ENCODE measurements at regions not wholly inside any gene's neighbourhood (a gene's known extent, or its start where the extent isn't known, plus 50 kb on each side); places are given as distances from the start of the nearest gene placed in this dataset.

GRCh38 chr6:16944596-16944995 is 157.3 kb upstream of the STMND1 start:
- DNase-seq (ENCODE audit: extremely low spot score) = no peak
- TF ChIP-seq ARNT (IDR thresholded peaks at IDR 0.05) = no peak
- TF ChIP-seq TARDBP (IDR thresholded peaks at IDR 0.05) = no peak
- no peak for TF ChIP-seq L3MBTL2 (conservative IDR thresholded peaks at IDR 0.05)
- TF ChIP-seq ELF4 (IDR thresholded peaks at IDR 0.05) = no peak
- no peak for TF ChIP-seq ZNF384 (IDR thresholded peaks at IDR 0.05)
- TF ChIP-seq LEF1 (IDR thresholded peaks at IDR 0.05; ENCODE audit: borderline replicate concordance) = no peak
- no peak for TF ChIP-seq FOXM1 (IDR thresholded peaks at IDR 0.05; ENCODE audit: borderline replicate concordance)
- no peak for TF ChIP-seq PKNOX1 (IDR thresholded peaks at IDR 0.05)
- no peak for TF ChIP-seq BHLHE40 (IDR thresholded peaks at IDR 0.05; ENCODE audit: borderline replicate concordance)
- ChIA-PET POLR2A (no interaction called here), CTCF (no interaction called here)

GRCh38 chr6:16939839-16940238 is 162.0 kb upstream of the STMND1 start:
- DNase-seq (ENCODE audit: extremely low spot score) = no peak
- POLR2A ChIA-PET = no interaction called here
- CTCF ChIA-PET = interaction anchor here (1.1 kb wide), 1 partner anchor 16 kb away, joined by 3 read pairs; no protein-coding TSS in a partner anchor
- TF ChIP-seq ZNF384 (IDR thresholded peaks at IDR 0.05) (no peak), PKNOX1 (IDR thresholded peaks at IDR 0.05) (no peak), CTBP1 (IDR thresholded peaks at IDR 0.05; ENCODE audit: borderline replicate concordance) (no peak), FOXK2 (IDR thresholded peaks at IDR 0.05) (no peak)

GRCh38 chr6:16939351-16939750 is 162.5 kb upstream of the STMND1 start:
- DNase-seq (ENCODE audit: extremely low spot score) = no peak
- POLR2A ChIA-PET = interaction anchor here (0.6 kb wide), 1 partner anchor 194 kb away, joined by 3 read pairs; no protein-coding TSS in a partner anchor
- CTCF ChIA-PET = interaction anchor here (1.1 kb wide), 1 partner anchor 16 kb away, joined by 3 read pairs; no protein-coding TSS in a partner anchor
- TF ChIP-seq LEF1 (IDR thresholded peaks at IDR 0.05; ENCODE audit: borderline replicate concordance) (no peak), NFRKB (IDR thresholded peaks at IDR 0.05) (no peak), FOXA1 (IDR thresholded peaks at IDR 0.05) (no peak), SUZ12 (IDR thresholded peaks at IDR 0.05) (no peak), FOXK2 (IDR thresholded peaks at IDR 0.05) (no peak), CTBP1 (IDR thresholded peaks at IDR 0.05; ENCODE audit: borderline replicate concordance) (no peak), SP1 (IDR thresholded peaks at IDR 0.05) (no peak), TARDBP (IDR thresholded peaks at IDR 0.05) (no peak), ARNT (IDR thresholded peaks at IDR 0.05) (no peak), ZNF384 (IDR thresholded peaks at IDR 0.05) (no peak), L3MBTL2 (conservative IDR thresholded peaks at IDR 0.05) (no peak), FOXM1 (IDR thresholded peaks at IDR 0.05; ENCODE audit: borderline replicate concordance) (no peak), PKNOX1 (IDR thresholded peaks at IDR 0.05) (no peak), ELF4 (IDR thresholded peaks at IDR 0.05) (no peak), HDGF (IDR thresholded peaks at IDR 0.05; ENCODE audit: borderline replicate concordance) (no peak), BHLHE40 (IDR thresholded peaks at IDR 0.05; ENCODE audit: borderline replicate concordance) (no peak)

GRCh38 chr6:16936893-16937292 is 165.0 kb upstream of the STMND1 start:
- CTCF ChIA-PET = no interaction called here
- POLR2A ChIA-PET = no interaction called here
- DNase-seq (ENCODE audit: extremely low spot score) = no peak

GRCh38 chr6:16933961-16934360 is 167.9 kb upstream of the STMND1 start:
- CTCF ChIA-PET = interaction anchor here (0.7 kb wide), 1 partner anchor 310 kb away, joined by 3 read pairs; no protein-coding TSS in a partner anchor
- DNase-seq (ENCODE audit: extremely low spot score) = no peak
- POLR2A ChIA-PET = no interaction called here
- TF ChIP-seq SUZ12 (IDR thresholded peaks at IDR 0.05) (no peak), NFRKB (IDR thresholded peaks at IDR 0.05) (no peak), FOXA1 (IDR thresholded peaks at IDR 0.05) (no peak), ELF4 (IDR thresholded peaks at IDR 0.05) (no peak), FOXK2 (IDR thresholded peaks at IDR 0.05) (no peak), CTBP1 (IDR thresholded peaks at IDR 0.05; ENCODE audit: borderline replicate concordance) (no peak)

More at GRCh38 chr6:16936893-16937292, 165.0 kb upstream of the STMND1 start:
- no peak for TF ChIP-seq BHLHE40 (IDR thresholded peaks at IDR 0.05; ENCODE audit: borderline replicate concordance)
- no peak for TF ChIP-seq LEF1 (IDR thresholded peaks at IDR 0.05; ENCODE audit: borderline replicate concordance)
- no peak for TF ChIP-seq FOXM1 (IDR thresholded peaks at IDR 0.05; ENCODE audit: borderline replicate concordance)
- TF ChIP-seq ELF4 (IDR thresholded peaks at IDR 0.05) = no peak
- no peak for TF ChIP-seq SP1 (IDR thresholded peaks at IDR 0.05)
- TF ChIP-seq SUZ12 (IDR thresholded peaks at IDR 0.05) = no peak
- no peak for TF ChIP-seq FOXA1 (IDR thresholded peaks at IDR 0.05)
- no peak for TF ChIP-seq L3MBTL2 (conservative IDR thresholded peaks at IDR 0.05)
- no peak for TF ChIP-seq ARNT (IDR thresholded peaks at IDR 0.05)
- no peak for TF ChIP-seq CTBP1 (IDR thresholded peaks at IDR 0.05; ENCODE audit: borderline replicate concordance)
- TF ChIP-seq FOXK2 (IDR thresholded peaks at IDR 0.05) = no peak
- no peak for TF ChIP-seq ZNF384 (IDR thresholded peaks at IDR 0.05)
- no peak for TF ChIP-seq TARDBP (IDR thresholded peaks at IDR 0.05)
- TF ChIP-seq PKNOX1 (IDR thresholded peaks at IDR 0.05) = no peak
- TF ChIP-seq HDGF (IDR thresholded peaks at IDR 0.05; ENCODE audit: borderline replicate concordance) = no peak
- TF ChIP-seq NFRKB (IDR thresholded peaks at IDR 0.05) = no peak

GRCh38 chr6:16933532-16933931 is 168.3 kb upstream of the STMND1 start:
- POLR2A ChIA-PET = no interaction called here
- TF ChIP-seq FOXM1 (IDR thresholded peaks at IDR 0.05; ENCODE audit: borderline replicate concordance) (no peak), ELF4 (IDR thresholded peaks at IDR 0.05) (no peak), BHLHE40 (IDR thresholded peaks at IDR 0.05; ENCODE audit: borderline replicate concordance) (no peak), ARNT (IDR thresholded peaks at IDR 0.05) (no peak), TARDBP (IDR thresholded peaks at IDR 0.05) (no peak), L3MBTL2 (conservative IDR thresholded peaks at IDR 0.05) (no peak), SUZ12 (IDR thresholded peaks at IDR 0.05) (no peak), LEF1 (IDR thresholded peaks at IDR 0.05; ENCODE audit: borderline replicate concordance) (no peak)
- DNase-seq (ENCODE audit: extremely low spot score) = no peak
- CTCF ChIA-PET = no interaction called here

Data from HEK293T (cell line).